SK-N-MC (cell line): ENCODE measurements at regions not wholly inside any gene's neighbourhood (a gene's known extent, or its start where the extent isn't known, plus 50 kb on each side); places are given as distances from the start of the nearest gene placed in this dataset.

Source experiments
- EZH2 ChIP-seq: fragments of 200-600 bp; sonication (generic); IDR thresholded peaks from one replicate; pipeline ENCODE4 v1.6.1; 2017; ENCODE audit warnings: antibody characterized with exemption
- FOXP2 ChIP-seq: optimal IDR thresholded peaks from 2 replicates; pipeline ENCODE3; 2011; ENCODE audit warnings: mild to moderate bottlenecking, moderate library complexity; ENCODE audit not compliant: insufficient read depth; ENCODE audit errors: extremely low read length, control extremely low read depth
- POLR2AphosphoS5 ChIP-seq: IDR thresholded peaks from 2 replicates; pipeline ENCODE4 v1.6.1; 2012; ENCODE audit warnings: mild to moderate bottlenecking, low read depth, low read length, borderline replicate concordance

DNA sequence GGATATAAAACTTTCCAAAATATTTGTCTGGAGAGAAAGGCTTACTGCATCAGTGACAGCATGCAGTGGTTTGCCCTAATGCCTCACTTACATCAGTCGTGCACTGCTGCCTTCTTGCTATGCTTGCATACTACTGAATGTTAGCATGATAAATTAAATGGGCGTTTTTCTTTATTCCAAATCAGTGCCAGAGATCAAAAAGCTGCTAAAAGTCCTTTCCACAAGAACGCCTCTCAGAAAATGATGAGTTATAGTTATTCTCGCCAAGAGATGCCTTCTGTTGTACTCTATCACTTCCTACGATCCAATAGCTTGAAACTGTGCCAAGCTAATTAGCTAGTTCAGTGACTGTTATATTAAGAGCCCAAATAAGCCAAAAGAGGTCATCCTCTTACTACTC is 345.8 kb upstream of the ROBO2 start:
- TF ChIP-seq EZH2 (no peak), POLR2AphosphoS5 (no peak), FOXP2 (no peak)
